DOHH2 (cell line): ENCODE measurements at regions not wholly inside any gene's neighbourhood (a gene's known extent, or its start where the extent isn't known, plus 50 kb on each side); places are given as distances from the start of the nearest gene placed in this dataset.

Experiments
- CTCF ChIP-seq: fragments of 200-600 bp; sonication (generic); IDR thresholded peaks from one replicate; pipeline ENCODE4 v1.5.1; 2014; ENCODE audit warnings: antibody characterized with exemption, mild to moderate bottlenecking, low read depth, low read length; ENCODE audit not compliant: poor library complexity, severe bottlenecking
- EZH2phosphoT487 ChIP-seq: fragments of 200-600 bp; sonication (generic); IDR thresholded peaks from 2 replicates; pipeline ENCODE4 v1.6.1; 2017; ENCODE audit warnings: borderline replicate concordance, mild to moderate bottlenecking, antibody characterized with exemption, low read length, moderate library complexity, mixed read lengths

DNA sequence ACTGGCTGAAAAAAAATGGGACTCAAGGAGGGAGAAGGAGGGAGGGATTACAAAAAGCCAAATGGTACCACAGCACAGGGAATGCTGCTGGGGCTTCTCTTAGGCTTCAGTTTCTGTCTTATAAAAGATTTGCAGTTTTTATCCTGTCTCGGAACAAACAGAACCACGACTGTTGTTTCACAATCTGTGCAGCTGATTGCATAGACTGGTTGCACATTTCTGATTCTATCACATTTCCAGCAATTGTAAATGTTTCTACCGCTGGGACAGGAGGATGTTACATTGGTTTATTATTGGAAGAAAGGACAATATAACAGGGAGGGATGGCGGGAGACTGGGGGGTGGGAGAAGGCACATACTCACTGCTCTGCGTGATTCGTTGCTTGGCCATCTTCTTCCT, 73.5 kb upstream of the ARID1B start:
- no peak for TF ChIP-seq CTCF
- no peak for TF ChIP-seq EZH2phosphoT487
